Thyroid gland (tissue), 4 donors: ENCODE measurements at regions not wholly inside any gene's neighbourhood (a gene's known extent, or its start where the extent isn't known, plus 50 kb on each side); places are given as distances from the start of the nearest gene placed in this dataset.

Source experiments
- DNase-seq, 2 donors: peaks; one replicate each; pipeline ENCODE4 v3.0.0-alpha.2; 2019
- H3K27ac ChIP-seq, 3 donors: fragments of 200-600 bp; sonication (generic); 1 replicate in 2 of 3; 2 replicates in 1 of 3; pipeline ENCODE4 v1.5.1; 2016 to 2019; ENCODE audit warnings: mild to moderate bottlenecking in 1 of 3, moderate library complexity in 1 of 3
- H3K27me3 ChIP-seq: fragments of 200-600 bp; sonication (generic); one replicate; pipeline ENCODE4 v1.5.1; 2019
- H3K36me3 ChIP-seq, 2 donors: fragments of 200-600 bp; sonication (generic); one replicate each; pipeline ENCODE4 v1.5.1; 2016 to 2019
- H3K4me1 ChIP-seq, 2 donors: fragments of 200-600 bp; sonication (generic); one replicate each; pipeline ENCODE4 v1.5.1; 2017 to 2019
- H3K4me3 ChIP-seq, 3 donors: fragments of 200-600 bp; sonication (generic); replicated peaks in 1 of 3; 1 replicate in 2 of 3; 2 replicates in 1 of 3; pipeline ENCODE4 v1.5.1; 2016; ENCODE audit warnings: mild to moderate bottlenecking in 1 of 3
- H3K9me3 ChIP-seq: fragments of 200-600 bp; sonication (generic); one replicate; pipeline ENCODE4 v1.5.1; 2017
- CTCF ChIP-seq, 6 experiments: fragments of 200-600 bp in 3 of 6; fragments of 450-650 bp in 3 of 6; sonication (generic) in 3 of 6; IDR thresholded peaks; one replicate each; pipeline ENCODE4 v1.5.1; 2016 to 2019; ENCODE audit warnings: antibody characterized with exemption in 6 of 6, mild to moderate bottlenecking in 2 of 6, inconsistent platforms in 1 of 6, moderate library complexity in 1 of 6
- POLR2A ChIP-seq, 2 donors: fragments of 450-650 bp; IDR thresholded peaks; one replicate each; pipeline ENCODE4 v1.6.1; 2017; ENCODE audit warnings: antibody characterized with exemption in 2 of 2, mild to moderate bottlenecking in 2 of 2, moderate library complexity in 1 of 2
- WGBS, 2 donors: methylation state at CpG; one replicate each; pipeline ENCODE4 v1.1.5; 2017; 5-methylcytosine and 5-hydroxymethylcytosine counted together
- intact Hi-C: fragments of 100-400 bp; cut with DNase I; formaldehyde crosslinking; loops from one replicate; pipeline ENCODE4 v1.15.1; 2023

- H3K4me3 ChIP-seq: no peak overlapping the region
- DNase-seq: no peak
- H3K9me3 ChIP-seq: no peaks in the 10 kb centered on the region
- H3K27me3 ChIP-seq: no peaks in the 10 kb centered on the region
- H3K27ac ChIP-seq: no peak overlapping the region
- intact Hi-C loops: no loop called here
- H3K36me3 ChIP-seq: no peaks in the 10 kb centered on the region
- H3K4me1 ChIP-seq: no peaks in the 10 kb centered on the region
- 90% methylated on average over 1 of the region's 1 CpG for WGBS, 2 donors
- TF ChIP-seq CTCF (IDR thresholded peaks at IDR 0.05) (no peak), POLR2A (IDR thresholded peaks at IDR 0.05) (no peak)
Measured at GRCh38 chr20:11090751-11091150, 417.0 kb upstream of the JAG1 start.

- no peaks in the 10 kb centered on the region for H3K36me3 ChIP-seq
- H3K4me1 ChIP-seq: no peaks in the 10 kb centered on the region
- no peak for TF ChIP-seq CTCF (IDR thresholded peaks at IDR 0.05)
- no peak for TF ChIP-seq POLR2A (IDR thresholded peaks at IDR 0.05)
- WGBS, 2 donors: 86% methylated on average over 1 of the region's 1 CpG
- intact Hi-C loops: no loop called here
- no peaks in the 10 kb centered on the region for H3K27me3 ChIP-seq
- no peak overlapping the region for H3K4me3 ChIP-seq
- H3K27ac ChIP-seq: no peak overlapping the region
- DNase-seq: no peak
- no peaks in the 10 kb centered on the region for H3K9me3 ChIP-seq
Measured at GRCh38 chr20:11091511-11091910, 417.7 kb upstream of the JAG1 start.

DNA sequence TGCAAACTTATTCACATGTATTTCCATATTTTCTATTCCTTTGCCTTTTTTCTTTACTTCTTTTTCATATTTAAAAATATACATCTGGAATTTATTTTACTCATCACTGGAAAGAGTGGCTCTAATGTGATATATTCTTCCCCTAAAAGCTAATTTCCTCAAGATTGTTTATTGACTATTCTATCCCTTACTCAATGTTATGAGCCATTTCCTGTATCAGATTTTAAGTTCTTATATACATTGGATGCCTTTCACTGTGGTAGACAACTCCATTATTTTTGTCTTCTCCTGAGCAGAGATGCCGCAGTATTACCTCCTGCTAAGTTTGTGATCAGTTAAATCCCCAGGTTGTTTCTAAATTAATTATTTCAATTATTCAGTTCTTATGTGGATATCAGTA, 418.4 kb upstream of the JAG1 start:
- H3K27ac ChIP-seq: no peak overlapping the region
- DNase-seq: no peak
- no peaks in the 10 kb centered on the region for H3K9me3 ChIP-seq
- 100% methylated on average over 1 of the region's 1 CpG for WGBS, 2 donors
- H3K4me1 ChIP-seq: no peaks in the 10 kb centered on the region
- TF ChIP-seq POLR2A (IDR thresholded peaks at IDR 0.05): no peak
- no peak for TF ChIP-seq CTCF (IDR thresholded peaks at IDR 0.05)
- no peaks in the 10 kb centered on the region for H3K36me3 ChIP-seq
- no peak overlapping the region for H3K4me3 ChIP-seq
- intact Hi-C loops: no loop called here
- H3K27me3 ChIP-seq: no peaks in the 10 kb centered on the region

GRCh38 chr20:11094196-11094595, 420.4 kb upstream of the JAG1 start:
- TF ChIP-seq POLR2A (IDR thresholded peaks at IDR 0.05): no peak
- no peak for TF ChIP-seq CTCF (IDR thresholded peaks at IDR 0.05)
- 93 to 97% methylated on average over 1 of the region's 1 CpG for WGBS, 2 donors
- Histone ChIP-seq H3K27me3 (no peaks in the 10 kb centered on the region), H3K27ac (no peak overlapping the region), H3K36me3 (no peaks in the 10 kb centered on the region), H3K4me3 (no peak overlapping the region), H3K4me1 (no peaks in the 10 kb centered on the region), H3K9me3 (no peaks in the 10 kb centered on the region)
- no peak for DNase-seq
- intact Hi-C loops: no loop called here

DNA sequence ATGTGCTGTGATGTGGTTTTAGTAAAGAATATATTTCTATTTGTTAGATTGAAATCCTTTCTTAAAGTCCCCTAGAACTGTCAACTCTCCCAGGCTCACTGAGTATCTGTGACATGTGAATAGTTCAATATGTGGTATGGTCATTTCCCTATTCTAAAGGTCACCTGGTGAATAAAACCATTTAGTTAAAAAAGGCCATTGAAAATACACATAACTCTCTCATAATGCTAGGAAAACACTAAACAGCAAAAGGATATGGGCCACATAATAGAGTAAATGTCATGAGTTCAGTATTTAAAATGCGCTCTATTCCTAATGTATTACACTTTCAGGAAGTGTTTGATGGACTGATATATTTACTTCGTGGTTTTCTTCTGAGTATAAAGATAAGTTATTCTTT, 420.9 kb upstream of the JAG1 start:
- Histone ChIP-seq H3K4me3 (no peak overlapping the region), H3K27me3 (no peaks in the 10 kb centered on the region), H3K9me3 (no peaks in the 10 kb centered on the region), H3K27ac (no peak overlapping the region), H3K4me1 (no peaks in the 10 kb centered on the region), H3K36me3 (no peaks in the 10 kb centered on the region)
- 78 to 81% methylated on average over 2 of the region's 2 CpGs for WGBS, 2 donors
- no peak for DNase-seq
- intact Hi-C loops: no loop called here
- TF ChIP-seq POLR2A (IDR thresholded peaks at IDR 0.05) (no peak), CTCF (IDR thresholded peaks at IDR 0.05) (no peak)
